LNCAP (cell line): ENCODE measurements at regions not wholly inside any gene's neighbourhood (a gene's known extent, or its start where the extent isn't known, plus 50 kb on each side); places are given as distances from the start of the nearest gene placed in this dataset.
A peak's percentile ranks its signal among the peaks of the same experiment; 100 is the strongest.

ENCODE experiments used
- CTCF ChIP-seq: fragments of 450-650 bp; IDR thresholded peaks from 2 replicates; pipeline ENCODE4 v1.5.1; 2017; ENCODE audit warnings: mild to moderate bottlenecking

GRCh38 chr4:89645482-89645881 lies 191.5 kb downstream of the SNCA start:
- no peak for TF ChIP-seq CTCF

- peak; percentile 13; the same call in 1 of the 2 replicates for TF ChIP-seq CTCF
These were observed 195.6 kb downstream of the SNCA start for GRCh38 chr4:89641367-89641687.

- peak; percentile 66 for TF ChIP-seq CTCF
These were observed 196.2 kb downstream of the SNCA start for GRCh38 chr4:89640620-89641366.

GRCh38 chr4:89639395-89639794 lies 197.6 kb downstream of the SNCA start:
- TF ChIP-seq CTCF, result no peak

GRCh38 chr4:89625599-89626293 lies 211.2 kb downstream of the SNCA start:
- no peak for TF ChIP-seq CTCF

GRCh38 chr4:89619206-89619962 lies 217.6 kb downstream of the SNCA start:
- TF ChIP-seq CTCF, result no peak

- TF ChIP-seq CTCF, result no peak
These were observed 218.8 kb downstream of the SNCA start for GRCh38 chr4:89618151-89618550.
